GM18519 (cell line): ENCODE measurements at regions not wholly inside any gene's neighbourhood (a gene's known extent, or its start where the extent isn't known, plus 50 kb on each side); places are given as distances from the start of the nearest gene placed in this dataset.
"Not testable (repeated sequence)": the region's sequence is repeated elsewhere in the genome, so short reads cannot be mapped to it uniquely, and the experiment has no call there.

Experiments used
- ATAC-seq: cut with Tn5 transposase; IDR thresholded peaks from one replicate; pipeline ENCODE4 v1.9.1; 2021; ENCODE audit warnings: mild to moderate bottlenecking, moderate library complexity; ENCODE audit not compliant: unreplicated experiment, low FRiP score

DNA sequence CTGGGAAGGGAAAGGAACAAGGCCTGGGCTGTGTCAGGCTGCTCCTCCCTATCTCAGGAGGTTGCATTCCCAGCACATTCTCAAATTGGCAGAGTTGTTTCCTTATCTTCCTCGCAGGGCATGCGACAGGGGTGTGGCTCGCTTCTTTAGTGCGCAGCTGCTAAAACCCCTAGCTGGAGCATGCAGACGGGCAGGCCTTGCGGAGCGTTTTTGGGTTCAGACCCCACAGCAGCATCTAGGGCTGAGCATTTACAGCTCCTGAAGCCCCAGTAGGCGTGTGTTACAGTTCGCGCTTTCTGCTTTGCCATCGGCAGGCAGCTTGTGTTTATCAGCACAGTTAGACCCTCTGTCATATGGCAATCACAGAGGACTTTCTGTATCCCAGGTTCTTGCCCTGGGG lies 392.4 kb downstream of the TECRL start:
- no peak for ATAC-seq

DNA sequence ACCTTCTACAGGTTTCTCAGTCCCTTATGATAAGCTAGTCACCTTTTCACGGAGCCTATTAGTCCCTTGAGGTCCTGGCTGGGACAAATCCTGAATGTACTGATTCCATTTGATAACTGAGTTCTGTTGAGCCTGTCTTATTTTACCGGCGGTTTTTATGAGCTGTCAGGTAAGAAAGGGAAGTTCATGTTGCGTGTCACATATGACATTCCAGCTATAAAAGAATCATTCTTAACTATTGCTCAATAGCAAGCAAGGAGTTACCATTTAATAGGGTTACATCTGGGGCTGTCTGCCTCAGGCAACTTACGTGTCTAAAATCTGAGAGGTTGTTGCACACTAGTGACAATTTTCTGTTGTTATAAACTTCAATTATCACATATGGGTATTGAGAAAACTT lies 394.6 kb downstream of the TECRL start:
- ATAC-seq: no peak

DNA sequence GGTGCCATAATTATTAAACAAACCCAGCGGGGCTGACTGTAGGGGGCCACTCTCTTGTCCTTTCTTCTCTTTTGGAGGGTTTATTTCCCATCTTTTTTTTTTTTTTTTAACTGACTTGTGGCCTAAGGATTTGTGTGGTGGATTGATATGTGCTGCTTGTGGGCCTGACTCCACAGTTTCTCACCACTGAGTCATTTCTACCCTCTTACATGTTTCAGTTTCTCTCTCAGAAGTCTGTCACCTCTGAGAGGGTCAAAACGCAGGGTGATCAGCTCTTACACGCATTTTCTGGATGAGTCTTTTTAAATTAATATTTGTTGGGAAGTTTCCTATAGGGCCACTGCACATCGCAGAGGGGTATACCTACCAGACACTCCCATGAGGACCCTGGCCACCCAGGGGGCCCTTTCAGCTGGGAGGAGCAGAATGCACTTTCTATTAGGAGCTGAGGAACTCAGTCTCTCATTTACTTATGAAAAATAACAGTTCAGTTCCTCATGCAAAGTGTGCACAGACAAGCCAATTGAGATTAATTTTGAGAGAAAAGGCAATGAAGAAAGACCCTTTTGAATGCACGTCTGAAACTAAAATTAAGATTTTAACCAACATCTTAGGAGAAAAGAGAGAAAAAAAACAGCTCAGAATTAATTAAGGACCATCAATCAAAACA lies 407.9 kb downstream of the TECRL start:
- ATAC-seq: peak; percentile 59

DNA sequence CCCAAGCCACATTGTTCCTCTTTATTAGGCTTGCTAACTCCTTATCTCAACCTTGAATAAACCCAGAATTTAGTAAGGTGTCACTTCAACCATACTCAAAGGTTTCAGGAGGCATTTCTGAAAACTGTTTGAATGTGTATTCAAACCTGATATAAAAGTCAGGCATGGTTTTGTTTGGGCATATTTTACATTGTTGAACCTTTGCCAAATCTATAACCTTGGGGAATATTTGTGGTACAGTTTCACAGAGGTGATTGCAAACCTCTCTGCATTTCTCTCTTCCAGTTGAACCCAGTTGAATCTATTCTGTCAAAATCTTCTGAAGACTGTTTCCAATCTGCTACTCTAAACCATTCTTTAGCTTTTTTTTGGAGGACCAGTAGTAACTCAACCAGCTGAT lies 409.0 kb downstream of the TECRL start:
- no peak for ATAC-seq

DNA sequence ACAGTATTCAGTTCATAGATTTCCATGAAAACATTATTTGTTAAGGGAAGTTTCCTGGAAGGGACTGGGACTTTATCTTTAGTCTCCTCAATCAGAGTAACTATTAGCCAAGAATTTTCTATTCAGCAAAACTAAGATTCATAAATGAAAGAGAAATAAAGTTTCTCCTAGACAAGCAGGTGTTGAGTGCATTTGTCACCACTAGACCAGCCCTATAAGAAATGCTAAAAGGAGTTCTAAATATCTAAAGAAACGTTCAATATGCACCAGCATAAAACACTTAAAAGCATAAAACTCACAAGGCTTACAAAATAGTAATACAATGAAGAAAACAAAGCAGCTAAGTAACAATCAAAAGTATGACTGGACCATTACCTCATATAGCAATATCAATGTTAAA lies 423.0 kb downstream of the TECRL start:
- ATAC-seq: no peak

DNA sequence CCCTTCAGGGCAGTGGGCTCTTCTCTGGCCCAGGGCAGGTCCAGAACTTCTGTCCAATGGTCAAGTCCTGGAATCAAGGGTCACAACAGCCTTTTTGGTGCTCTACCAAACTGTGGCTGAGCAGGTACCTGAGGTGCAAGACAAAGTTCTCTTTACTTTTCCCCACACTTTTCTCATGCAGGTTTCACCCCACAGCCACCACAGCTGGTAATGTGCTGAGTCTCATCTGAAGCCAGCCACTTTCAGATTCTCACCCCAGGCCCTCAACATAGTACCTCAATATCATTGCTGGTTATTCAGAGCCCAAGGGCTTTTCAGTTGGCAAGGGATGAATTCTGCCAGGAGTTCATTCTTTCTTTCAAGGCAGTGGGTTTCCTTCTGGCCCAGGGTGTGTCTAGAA lies 426.0 kb downstream of the TECRL start:
- ATAC-seq: no peak

DNA sequence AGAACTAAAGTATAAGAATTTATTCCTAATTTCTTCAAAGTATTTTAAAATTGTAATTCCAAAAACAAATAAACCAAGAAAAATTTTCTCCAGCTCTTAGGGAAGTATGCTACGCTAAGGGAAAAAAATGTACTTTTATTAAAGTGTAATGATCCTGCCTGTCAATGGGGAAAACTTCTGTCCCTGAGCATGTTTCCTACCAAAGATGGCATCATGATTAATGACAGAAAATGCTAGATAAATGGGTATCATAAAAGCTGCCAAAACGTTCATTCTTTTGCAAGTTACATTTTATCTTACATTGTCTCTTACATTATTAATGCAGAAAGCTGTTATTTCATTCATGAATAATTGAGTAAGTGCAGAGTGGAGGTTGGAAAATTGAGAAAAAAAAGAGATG lies 443.4 kb downstream of the TECRL start:
- no peak for ATAC-seq

DNA sequence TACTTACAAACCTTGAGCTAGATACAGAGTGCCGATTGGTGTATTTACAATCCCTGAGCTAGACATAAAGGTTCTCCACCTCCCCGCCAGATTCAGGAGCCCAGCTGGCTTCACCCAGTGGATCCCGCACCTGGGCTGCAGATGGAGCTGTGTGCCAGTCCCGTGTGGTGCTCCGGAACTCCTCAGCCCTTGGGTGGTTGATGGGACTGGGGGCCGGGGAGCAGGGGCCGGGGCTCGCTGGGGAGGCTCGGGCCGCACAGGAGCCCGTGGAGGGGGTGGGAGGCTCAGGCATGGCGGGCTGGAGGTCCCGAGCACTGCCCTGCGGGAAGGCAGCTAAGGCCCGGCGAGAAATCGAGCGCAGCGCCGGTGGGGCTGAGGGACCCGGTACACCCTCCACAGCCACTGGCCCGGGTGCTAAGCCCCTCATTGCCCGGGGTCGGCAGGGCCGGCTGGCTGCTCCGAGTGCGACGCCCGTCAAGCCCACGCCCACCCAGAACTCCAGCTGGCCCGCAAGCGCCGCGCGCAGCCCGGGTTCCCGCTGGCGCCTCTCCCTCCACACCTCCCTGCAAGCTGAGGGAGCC lies 466.5 kb downstream of the TECRL start:
- not testable (repeated sequence) for ATAC-seq

DNA sequence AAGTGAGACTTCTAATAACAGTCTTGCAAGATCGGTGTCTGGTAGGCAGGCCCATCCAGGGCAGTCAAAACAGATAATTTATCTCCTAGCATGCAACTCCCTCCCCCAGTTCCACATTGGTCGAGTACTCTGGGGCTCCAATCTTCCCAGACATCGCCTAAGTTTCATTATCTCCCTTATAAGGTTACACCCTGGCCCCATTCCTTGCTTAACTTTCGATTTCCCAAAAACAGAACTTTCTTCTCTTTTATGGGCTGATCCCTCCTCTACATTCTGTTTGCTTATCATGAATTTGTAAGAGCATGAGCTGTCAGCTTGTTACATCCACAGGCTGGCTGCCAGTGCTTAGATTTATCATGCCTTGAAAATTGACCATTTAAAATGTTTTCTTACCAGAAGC lies 471.3 kb downstream of the TECRL start:
- no peak for ATAC-seq

DNA sequence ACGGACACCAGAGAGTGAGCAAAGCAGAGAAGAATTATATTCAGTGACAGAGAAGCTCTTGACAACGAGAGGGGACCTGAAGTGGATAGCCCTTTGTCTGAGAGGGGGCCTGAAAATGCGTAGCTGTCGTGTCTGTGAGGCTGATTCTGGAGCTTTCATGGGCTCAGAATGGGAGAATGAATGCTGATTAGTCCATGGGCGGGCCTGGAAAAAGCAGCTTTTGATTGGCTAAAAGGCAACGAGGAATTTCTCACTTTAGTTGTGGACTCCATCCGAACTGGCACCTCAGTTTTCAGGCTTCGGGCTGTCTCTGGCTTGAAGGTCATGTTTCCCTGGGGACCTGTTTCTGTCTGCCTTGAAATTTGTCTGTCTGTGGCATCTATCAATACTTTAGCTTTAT lies 487.1 kb downstream of the TECRL start:
- ATAC-seq: no peak

DNA sequence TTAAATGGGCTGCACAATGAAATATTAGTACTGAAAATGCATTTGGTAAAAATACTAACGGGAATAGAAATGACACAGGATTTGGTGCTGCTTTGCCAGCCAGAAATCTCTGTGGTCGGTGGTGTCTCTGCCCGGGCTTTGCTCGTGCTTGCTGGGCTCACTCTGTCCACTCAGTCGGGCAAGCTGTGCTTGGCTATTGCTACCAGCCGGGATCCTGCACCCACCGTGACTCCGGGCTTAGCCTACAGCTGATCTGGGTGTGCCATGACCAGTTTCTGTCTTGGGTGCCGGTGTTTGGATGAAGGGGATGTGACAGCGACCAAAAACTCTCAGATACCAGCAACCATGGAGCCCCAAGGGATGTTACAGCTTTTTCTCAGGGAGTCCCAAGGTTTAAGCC lies 487.7 kb downstream of the TECRL start:
- ATAC-seq: no peak

DNA sequence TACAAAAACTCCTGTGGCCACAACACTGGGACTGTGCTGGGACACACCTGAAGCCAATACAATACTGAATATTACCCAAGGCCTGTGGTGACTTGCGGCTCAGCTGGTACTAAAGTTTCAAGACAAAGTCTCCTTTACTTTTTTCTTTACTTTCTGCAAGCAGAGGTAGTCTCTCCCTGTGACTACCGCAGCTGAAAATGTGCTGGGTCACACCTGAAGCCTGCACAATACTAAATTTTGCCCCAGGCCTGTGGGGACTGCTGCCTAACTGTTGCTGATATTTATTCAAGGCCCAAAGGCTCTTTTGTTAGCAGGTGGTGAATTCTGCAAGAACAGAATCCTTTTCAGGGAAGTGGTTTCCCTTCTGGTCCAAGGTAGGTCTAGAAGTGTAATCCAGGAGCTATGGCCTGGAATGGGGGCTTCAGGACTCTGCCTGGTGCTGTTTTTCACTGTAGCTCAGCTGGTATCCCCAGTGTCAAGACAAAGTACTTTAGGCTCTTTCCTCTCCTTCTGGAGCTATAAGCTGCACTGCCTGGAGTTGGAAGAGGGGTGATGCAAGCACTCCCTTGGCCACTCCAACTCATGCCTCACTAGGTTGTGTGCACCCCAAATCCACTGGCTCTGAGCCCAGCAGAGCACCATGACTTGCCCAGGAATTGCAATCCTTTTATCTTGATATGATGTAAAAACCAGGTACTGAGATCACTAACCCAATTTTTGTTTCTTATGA lies 489.4 kb downstream of the TECRL start:
- no peak for ATAC-seq

DNA sequence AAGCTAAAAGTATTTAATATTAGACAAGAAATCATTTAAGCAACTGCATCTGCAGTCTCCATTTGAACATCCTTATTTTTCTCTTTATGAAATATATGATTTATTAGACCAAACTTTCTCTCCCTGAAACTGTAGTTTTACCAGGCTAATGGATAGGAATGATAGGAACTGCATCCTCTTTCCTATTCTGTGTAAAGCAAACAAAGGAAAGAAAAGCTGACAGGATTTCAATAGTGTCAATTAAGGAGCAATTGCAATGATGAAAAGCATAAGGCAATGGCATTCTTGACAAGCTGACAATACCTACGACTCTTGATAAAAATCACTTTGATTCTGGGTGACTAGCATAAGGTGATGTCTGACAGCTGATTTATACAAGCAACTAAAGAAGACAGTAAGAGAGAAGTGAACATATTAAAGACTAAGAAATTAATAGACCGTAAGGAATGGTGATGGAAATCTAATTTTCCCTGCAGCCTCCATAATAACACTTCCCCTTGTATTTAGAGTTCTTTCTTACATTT lies 502.5 kb downstream of the TECRL start:
- ATAC-seq: no peak

DNA sequence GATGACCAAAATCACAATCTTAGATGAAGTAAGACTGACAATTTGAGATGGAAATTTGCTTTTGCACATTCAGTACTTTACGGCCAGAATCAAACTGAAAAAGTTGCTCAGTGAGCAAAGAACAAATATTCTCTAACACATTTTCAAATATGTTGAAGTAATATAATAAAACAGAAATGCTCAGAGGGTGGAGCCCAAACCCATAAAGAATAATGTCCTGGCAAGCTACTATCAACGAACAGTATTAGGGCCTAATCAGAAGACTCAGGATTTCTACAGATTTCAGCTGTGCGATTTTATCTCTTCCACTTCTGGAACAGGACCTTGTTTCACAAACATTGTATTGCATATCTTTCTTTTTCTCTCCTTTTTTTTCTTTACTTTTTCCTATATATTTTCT lies 505.0 kb downstream of the TECRL start:
- ATAC-seq: no peak

DNA sequence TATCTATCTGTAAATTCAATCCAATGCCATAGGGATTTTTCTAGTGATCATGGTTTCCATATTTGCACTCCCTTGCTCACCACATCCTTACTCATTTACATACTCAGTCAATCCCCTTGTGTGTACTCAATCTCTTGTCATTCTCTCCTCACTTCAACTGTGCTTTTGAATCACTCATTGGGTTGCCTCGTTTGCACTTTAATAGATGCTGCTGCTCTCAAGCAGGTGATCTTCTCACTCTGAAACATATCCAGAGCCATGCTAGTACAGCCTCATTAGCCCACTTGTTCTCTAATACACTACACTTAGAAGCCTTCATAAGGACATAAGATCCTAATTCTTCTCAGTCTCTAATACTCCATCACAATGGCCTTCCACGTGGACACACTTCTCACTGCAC lies 507.9 kb downstream of the TECRL start:
- no peak for ATAC-seq

DNA sequence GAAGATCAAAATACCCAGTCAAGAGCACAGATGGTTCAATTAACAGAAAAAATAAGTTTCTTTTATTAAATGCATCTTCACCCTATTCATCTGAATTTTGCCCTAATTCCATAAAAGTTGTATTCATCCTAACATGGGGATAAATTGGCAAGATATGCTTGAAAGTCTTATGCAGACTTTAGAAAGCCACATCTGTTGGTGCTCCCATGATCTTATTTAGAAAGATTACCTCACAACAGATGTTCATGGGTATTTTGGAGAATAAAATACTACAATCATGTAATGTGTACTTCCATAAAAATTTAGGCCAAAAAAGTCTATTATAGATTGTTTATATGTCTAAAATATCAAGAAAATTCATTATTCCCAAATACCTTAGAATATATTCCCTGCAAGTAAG lies 510.3 kb downstream of the TECRL start:
- no peak for ATAC-seq

DNA sequence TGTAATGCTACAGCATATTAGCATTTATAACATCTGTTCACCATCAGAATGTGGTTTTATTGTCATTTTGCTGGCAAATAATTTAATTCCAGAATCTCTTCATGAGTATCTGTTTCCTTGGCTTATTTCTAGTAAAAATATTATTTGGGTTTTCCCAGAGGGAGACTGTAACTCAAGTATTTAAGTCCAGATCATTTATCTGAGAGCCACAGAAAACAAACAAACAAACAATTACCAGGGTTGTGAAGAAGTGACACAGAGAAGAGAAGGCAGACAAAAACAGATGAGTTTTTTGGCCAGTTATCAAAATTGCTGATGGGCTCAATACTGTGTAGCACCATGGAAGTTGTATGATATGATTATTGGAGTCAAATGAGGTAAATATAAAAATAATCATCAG lies 515.1 kb downstream of the TECRL start:
- ATAC-seq: no peak

DNA sequence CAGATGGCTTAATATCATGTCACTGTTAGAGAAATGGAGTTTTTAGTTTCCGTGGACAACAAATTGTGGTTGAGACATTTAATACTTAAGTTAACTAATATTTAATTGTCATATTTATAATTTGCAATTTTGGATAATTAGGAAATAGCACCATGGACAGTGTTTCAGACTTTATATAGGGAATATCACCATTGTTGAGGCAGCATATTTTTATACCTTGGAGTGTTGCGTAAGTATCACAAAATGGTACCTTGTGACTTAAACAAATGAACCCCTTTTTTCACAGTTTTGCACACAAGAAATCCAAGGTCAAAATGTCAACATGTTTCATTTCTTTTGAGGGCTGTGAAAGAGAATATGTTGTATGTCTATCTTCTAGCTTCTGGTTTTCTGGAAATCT lies 539.9 kb downstream of the TECRL start:
- no peak for ATAC-seq

DNA sequence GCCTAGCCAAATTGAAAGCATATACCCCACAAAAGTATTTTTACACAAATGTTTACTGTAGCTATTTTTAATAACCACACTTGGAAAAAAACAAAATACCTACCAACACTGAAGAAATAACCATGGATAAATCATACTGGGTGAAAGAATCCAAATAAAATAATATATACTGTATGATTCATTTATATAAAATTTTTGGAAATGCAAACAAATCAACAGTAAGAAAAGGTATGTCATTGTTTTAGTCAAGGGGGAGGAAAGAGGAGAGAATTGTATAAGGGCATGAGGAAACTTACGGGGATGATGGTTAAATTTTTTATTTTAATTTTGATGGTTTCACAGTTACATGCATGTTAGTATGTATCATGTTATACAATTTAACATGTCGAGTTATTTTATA lies 557.8 kb downstream of the TECRL start:
- ATAC-seq: no peak

DNA sequence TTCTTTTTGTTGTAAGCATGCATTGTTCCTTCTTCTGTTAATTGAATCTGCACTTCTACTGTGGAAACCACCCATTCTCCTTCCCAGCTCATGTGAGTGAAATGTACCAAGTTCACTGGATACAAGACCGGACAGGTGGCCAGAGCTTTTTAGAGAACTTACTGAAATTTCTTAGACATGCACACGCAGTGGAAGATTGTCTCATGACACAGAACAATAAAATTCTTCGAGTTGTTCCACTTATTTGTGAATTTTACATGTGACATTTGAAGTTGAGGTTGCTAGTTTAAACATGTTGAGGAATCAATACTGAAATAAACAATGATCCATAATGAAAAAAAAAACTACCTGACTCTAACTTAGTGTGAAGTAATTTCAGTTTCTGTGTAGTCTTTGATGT lies 568.0 kb downstream of the TECRL start:
- no peak for ATAC-seq

DNA sequence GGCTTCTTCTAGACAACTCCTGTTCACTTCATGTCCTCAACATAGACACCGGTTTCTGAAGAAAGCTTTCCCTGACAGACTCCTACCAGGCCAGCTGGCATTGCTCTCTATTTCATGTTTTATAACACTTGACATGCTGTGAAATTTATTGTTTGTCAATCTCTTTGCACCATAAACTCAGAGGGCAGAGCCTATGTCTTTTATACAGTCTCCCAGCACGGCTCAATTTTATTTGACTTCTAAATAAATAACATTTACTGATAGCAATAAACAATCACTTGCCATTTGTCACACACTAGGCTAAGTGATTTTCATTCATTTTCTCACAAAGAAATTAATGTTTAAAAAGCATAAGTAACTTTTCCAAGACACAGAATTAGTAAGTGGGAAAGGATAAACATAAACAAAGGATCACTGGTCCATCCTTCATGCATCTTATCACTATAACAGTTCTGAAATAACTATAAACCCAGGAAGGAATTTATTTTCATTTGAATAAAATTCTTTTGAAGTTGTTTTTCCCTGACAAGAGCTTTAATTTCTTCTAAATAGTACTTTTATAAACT lies 577.6 kb downstream of the TECRL start:
- ATAC-seq: no peak
